Astrocyte of the cerebellum (primary cell): ENCODE measurements at regions not wholly inside any gene's neighbourhood (a gene's known extent, or its start where the extent isn't known, plus 50 kb on each side); places are given as distances from the start of the nearest gene placed in this dataset.

ENCODE experiments used
- DNase-seq: peaks from one replicate; pipeline ENCODE4 v3.0.0-alpha.2; 2011; ENCODE audit warnings: low read depth
- H3K4me3 ChIP-seq: 2 replicates; pipeline ENCODE4 v1.5.1; 2011; ENCODE audit warnings: mild to moderate bottlenecking, low read depth, low read length, moderate library complexity
- CTCF ChIP-seq: IDR thresholded peaks from 2 replicates; pipeline ENCODE4 v1.5.1; 2012; ENCODE audit warnings: low read length, low read depth, moderate library complexity, mild to moderate bottlenecking; ENCODE audit errors: missing control alignments
- in situ Hi-C: cut with HindIII; loops from 2 replicates; pipeline ENCODE4 v1.10.0; 2017; ENCODE audit warnings: low sequenced_read_pairs

GRCh38 chr17:5971969-5972368, 98.2 kb upstream of the WSCD1 start:
- TF ChIP-seq CTCF = no peak
- no peak for DNase-seq
- no peak overlapping the region for H3K4me3 ChIP-seq
- in situ Hi-C loops = no loop called here

- DNase-seq = no peak
- no peak overlapping the region for H3K4me3 ChIP-seq
- in situ Hi-C loops = no loop called here
- TF ChIP-seq CTCF = no peak
These were observed 96.8 kb upstream of the WSCD1 start for GRCh38 chr17:5973410-5973809.

GRCh38 chr17:5975661-5976060, 94.5 kb upstream of the WSCD1 start:
- no peak for TF ChIP-seq CTCF
- in situ Hi-C loops = no loop called here
- DNase-seq = no peak
- no peak overlapping the region for H3K4me3 ChIP-seq

- TF ChIP-seq CTCF = no peak
- in situ Hi-C loops = no loop called here
These were observed 93.9 kb upstream of the WSCD1 start for GRCh38 chr17:5976251-5976650.

GRCh38 chr17:5978496-5978895, 91.7 kb upstream of the WSCD1 start:
- DNase-seq = no peak
- no peak for TF ChIP-seq CTCF
- H3K4me3 ChIP-seq = no peak overlapping the region
- in situ Hi-C loops = no loop called here

More at GRCh38 chr17:5976251-5976650, 93.9 kb upstream of the WSCD1 start:
- DNase-seq = no peak
- no peak overlapping the region for H3K4me3 ChIP-seq

- no peak for DNase-seq
- H3K4me3 ChIP-seq = no peak overlapping the region
- no peak for TF ChIP-seq CTCF
- in situ Hi-C loops = no loop called here
These were observed 89.2 kb upstream of the WSCD1 start for GRCh38 chr17:5980941-5981340.

GRCh38 chr17:5986644-5987043, 83.5 kb upstream of the WSCD1 start:
- in situ Hi-C loops = no loop called here
- DNase-seq = no peak
- H3K4me3 ChIP-seq = no peak overlapping the region
- no peak for TF ChIP-seq CTCF
